ENCODE measurements at regions not wholly inside any gene's neighbourhood (a gene's known extent, or its start where the extent isn't known, plus 50 kb on each side); places are given as distances from the start of the nearest gene placed in this dataset.

GRCh38 chr2:23271230-23271629 lies 113.7 kb upstream of the KLHL29 start:
- Histone ChIP-seq H3K36me3 (ENCODE audit: control insufficient read depth in 1 of 2, insufficient read depth in 2 of 2, low read length in 2 of 2) (no peaks in the 10 kb centered on the region), H3K9me3 (ENCODE audit: control insufficient read depth in 1 of 2, insufficient read depth in 1 of 2, low read depth in 1 of 2, low read length in 2 of 2) (no peaks in the 10 kb centered on the region), H3K9ac (ENCODE audit: low read length) (no peak overlapping the region), H3K27ac (ENCODE audit: low read depth, low read length) (no peak overlapping the region), H3K9me2 (ENCODE audit: insufficient read depth) (no peaks in the 10 kb centered on the region), H3K27me3 (ENCODE audit: insufficient read depth, low read length) (peaks cover 17% of the 10 kb centered on the region), H2AFZ (ENCODE audit: low read depth, low read length, poor library complexity, severe bottlenecking) (no peak overlapping the region), H4K20me1 (ENCODE audit: insufficient read depth) (no peaks in the 10 kb centered on the region), H3K4me1 (ENCODE audit: control insufficient read depth in 1 of 2, insufficient read depth in 2 of 2, low read length in 2 of 2) (no peaks in the 10 kb centered on the region), H3K79me2 (ENCODE audit: insufficient read depth, low read length) (no peaks in the 10 kb centered on the region), H3K4me3 (replicated peaks in 1 of 2; ENCODE audit: low read depth in 1 of 2, low read length in 2 of 2) (no peak overlapping the region), H3K4me2 (ENCODE audit: low read length) (no peak overlapping the region)
- BruUV-seq (replicated peaks), result no TSS peak
- ChIA-PET RAD21 (ENCODE audit: low non-redundant PET in 1 of 2, low total read pairs in 2 of 2, uncharacterized antibody in 2 of 2, unreplicated experiment in 2 of 2) (no interaction called here), CTCF (no interaction called here), POLR2A (no interaction called here)
- intact Hi-C loops (cut with micrococcal nuclease), result no loop called here
- ATAC-seq (no peak), DNase-seq (ENCODE audit: low read depth, low spot score) (no peak)
- TF ChIP-seq FOSL1 (IDR thresholded peaks at IDR 0.05; ENCODE audit: low read depth) (no peak), POLR2A (IDR thresholded peaks at IDR 0.05; ENCODE audit: borderline replicate concordance, extremely low read depth, insufficient read depth, insufficient read length) (no peak), ZNF274 (IDR thresholded peaks at IDR 0.05; ENCODE audit: low read depth, low read length) (no peak), POLR2AphosphoS5 (IDR thresholded peaks at IDR 0.05; ENCODE audit: low read depth, low read length) (no peak), EGR1 (IDR thresholded peaks at IDR 0.05; ENCODE audit: low read depth) (no peak), JUND (IDR thresholded peaks at IDR 0.05) (no peak), CTCF (IDR thresholded peaks at IDR 0.05 in 2 of 3, conservative IDR thresholded peaks at IDR 0.05 in 1 of 3; ENCODE audit: borderline replicate concordance in 1 of 3, insufficient read depth in 1 of 3, low read depth in 2 of 3, low read length in 2 of 3) (no peak), ELF1 (IDR thresholded peaks at IDR 0.05; ENCODE audit: borderline replicate concordance, low read depth) (no peak)

- Histone ChIP-seq H3K79me2 (ENCODE audit: insufficient read depth, low read length) (no peaks in the 10 kb centered on the region), H3K9me2 (ENCODE audit: insufficient read depth) (no peaks in the 10 kb centered on the region), H4K20me1 (ENCODE audit: insufficient read depth) (no peaks in the 10 kb centered on the region), H3K36me3 (ENCODE audit: control insufficient read depth in 1 of 2, insufficient read depth in 2 of 2, low read length in 2 of 2) (no peaks in the 10 kb centered on the region), H2AFZ (ENCODE audit: low read depth, low read length, poor library complexity, severe bottlenecking) (no peak overlapping the region), H3K9me3 (ENCODE audit: control insufficient read depth in 1 of 2, insufficient read depth in 1 of 2, low read depth in 1 of 2, low read length in 2 of 2) (no peaks in the 10 kb centered on the region), H3K4me1 (ENCODE audit: control insufficient read depth in 1 of 2, insufficient read depth in 2 of 2, low read length in 2 of 2) (no peaks in the 10 kb centered on the region), H3K4me2 (ENCODE audit: low read length) (no peak overlapping the region), H3K9ac (ENCODE audit: low read length) (no peak overlapping the region), H3K27ac (ENCODE audit: low read depth, low read length) (no peak overlapping the region), H3K4me3 (replicated peaks in 1 of 2; ENCODE audit: low read depth in 1 of 2, low read length in 2 of 2) (no peak overlapping the region), H3K27me3 (ENCODE audit: insufficient read depth, low read length) (peaks cover 19% of the 10 kb centered on the region)
- intact Hi-C loops (cut with micrococcal nuclease), result no loop called here
- TF ChIP-seq SRF (IDR thresholded peaks at IDR 0.05; ENCODE audit: low read depth), result no peak
- no peak for TF ChIP-seq TCF7L2 (IDR thresholded peaks at IDR 0.05; ENCODE audit: borderline replicate concordance, extremely low read depth, insufficient read depth, insufficient read length)
- no peak for TF ChIP-seq YY1 (IDR thresholded peaks at IDR 0.05; ENCODE audit: extremely low read depth, insufficient replicate concordance, low read depth, low read length)
- TF ChIP-seq MAX (IDR thresholded peaks at IDR 0.05), result no peak
- no peak for TF ChIP-seq EGR1 (IDR thresholded peaks at IDR 0.05; ENCODE audit: low read depth)
- TF ChIP-seq REST (IDR thresholded peaks at IDR 0.05; ENCODE audit: low read depth), result no peak
- no peak for TF ChIP-seq CBX3 (IDR thresholded peaks at IDR 0.05; ENCODE audit: low read depth)
- no peak for TF ChIP-seq ATF3 (IDR thresholded peaks at IDR 0.05)
- TF ChIP-seq JUND (IDR thresholded peaks at IDR 0.05), result no peak
- no peak for TF ChIP-seq ZNF274 (IDR thresholded peaks at IDR 0.05; ENCODE audit: low read depth, low read length)
- ChIA-PET POLR2A (no interaction called here), RAD21 (ENCODE audit: low non-redundant PET in 1 of 2, low total read pairs in 2 of 2, uncharacterized antibody in 2 of 2, unreplicated experiment in 2 of 2) (no interaction called here), CTCF (no interaction called here)
- ATAC-seq (no peak), DNase-seq (ENCODE audit: low read depth, low spot score) (no peak)
- no TSS peak for BruUV-seq (replicated peaks)
Measured at GRCh38 chr2:23273786-23274185, 111.2 kb upstream of the KLHL29 start.
